ENCODE measurements at regions not wholly inside any gene's neighbourhood (a gene's known extent, or its start where the extent isn't known, plus 50 kb on each side); places are given as distances from the start of the nearest gene placed in this dataset.

GRCh38 chr11:70505761-70506657 is 107.7 kb downstream of the CTTN start:
- no peak for TF ChIP-seq CTCF (IDR thresholded peaks at IDR 0.05; ENCODE audit: low read depth, low read length, missing input control)
- TF ChIP-seq RAD21 (IDR thresholded peaks at IDR 0.05) = no peak
- TF ChIP-seq ATF3 (IDR thresholded peaks at IDR 0.05) = no peak
- TF ChIP-seq MAX (IDR thresholded peaks at IDR 0.05) = no peak
- no peak for TF ChIP-seq REST (IDR thresholded peaks at IDR 0.05)
- no peak for TF ChIP-seq RXRA (IDR thresholded peaks at IDR 0.05)
- no peak for TF ChIP-seq YY1 (IDR thresholded peaks at IDR 0.05)

Data from liver (tissue), 3 donors.